ENCODE measurements at regions not wholly inside any gene's neighbourhood (a gene's known extent, or its start where the extent isn't known, plus 50 kb on each side); places are given as distances from the start of the nearest gene placed in this dataset.

GRCh38 chr16:9170470-9170869 lies 79.0 kb downstream of the HAPSTR1 start:
- no peak overlapping the region for H3K4me3 Mint-ChIP-seq
- no peak for ATAC-seq
- no peak for DNase-seq
- H3K27ac Mint-ChIP-seq = no peak overlapping the region
- no peaks in the 10 kb centered on the region for H3K27me3 Mint-ChIP-seq
- H3K4me1 Mint-ChIP-seq = no peaks in the 10 kb centered on the region
- no peaks in the 10 kb centered on the region for H3K9me3 Mint-ChIP-seq
- H3K36me3 Mint-ChIP-seq (ENCODE audit: low read depth) = no peaks in the 10 kb centered on the region

- Mint-ChIP-seq H3K9me3 (peaks cover 4% of the 10 kb centered on the region), H3K4me1 (no peaks in the 10 kb centered on the region), H3K27me3 (peaks cover 9% of the 10 kb centered on the region), H3K27ac (no peak overlapping the region), H3K4me3 (no peak overlapping the region), H3K36me3 (ENCODE audit: low read depth) (no peaks in the 10 kb centered on the region)
- no peak for DNase-seq
- no peak for ATAC-seq
These were observed 85.3 kb downstream of the HAPSTR1 start for GRCh38 chr16:9176547-9177418.

- ATAC-seq (no peak), DNase-seq (no peak)
- Mint-ChIP-seq H3K9me3 (peaks cover 4% of the 10 kb centered on the region), H3K27me3 (peaks cover 9% of the 10 kb centered on the region), H3K27ac (no peak overlapping the region), H3K4me1 (no peaks in the 10 kb centered on the region), H3K4me3 (no peak overlapping the region), H3K36me3 (ENCODE audit: low read depth) (no peaks in the 10 kb centered on the region)
These were observed 86.4 kb downstream of the HAPSTR1 start for GRCh38 chr16:9177861-9178260.

- Mint-ChIP-seq H3K4me1 (no peaks in the 10 kb centered on the region), H3K36me3 (ENCODE audit: low read depth) (no peaks in the 10 kb centered on the region), H3K4me3 (no peak overlapping the region), H3K27me3 (peaks cover 8% of the 10 kb centered on the region), H3K9me3 (no peaks in the 10 kb centered on the region), H3K27ac (no peak overlapping the region)
- no peak for ATAC-seq
- no peak for DNase-seq
These were observed 92.4 kb downstream of the HAPSTR1 start for GRCh38 chr16:9183682-9184353.

GRCh38 chr16:9184354-9184690 lies 92.9 kb downstream of the HAPSTR1 start:
- no peak overlapping the region for H3K27ac Mint-ChIP-seq
- DNase-seq (no peak), ATAC-seq (no peak)
- no peaks in the 10 kb centered on the region for H3K9me3 Mint-ChIP-seq
- H3K27me3 Mint-ChIP-seq = peaks cover 8% of the 10 kb centered on the region
- H3K4me3 Mint-ChIP-seq = no peak overlapping the region
- no peaks in the 10 kb centered on the region for H3K36me3 Mint-ChIP-seq (ENCODE audit: low read depth)
- no peaks in the 10 kb centered on the region for H3K4me1 Mint-ChIP-seq

- Mint-ChIP-seq H3K27ac (no peak overlapping the region), H3K4me1 (no peaks in the 10 kb centered on the region), H3K4me3 (no peak overlapping the region), H3K27me3 (peaks cover 8% of the 10 kb centered on the region), H3K36me3 (ENCODE audit: low read depth) (no peaks in the 10 kb centered on the region), H3K9me3 (no peaks in the 10 kb centered on the region)
- DNase-seq (no peak), ATAC-seq (no peak)
These were observed 93.9 kb downstream of the HAPSTR1 start for GRCh38 chr16:9185381-9185780.

GRCh38 chr16:9186061-9186460 lies 94.6 kb downstream of the HAPSTR1 start:
- no peak for DNase-seq
- ATAC-seq = no peak
- H3K4me3 Mint-ChIP-seq = no peak overlapping the region
- H3K27ac Mint-ChIP-seq = no peak overlapping the region
- peaks cover 4% of the 10 kb centered on the region for H3K27me3 Mint-ChIP-seq
- H3K36me3 Mint-ChIP-seq (ENCODE audit: low read depth) = no peaks in the 10 kb centered on the region
- no peaks in the 10 kb centered on the region for H3K4me1 Mint-ChIP-seq
- H3K9me3 Mint-ChIP-seq = no peaks in the 10 kb centered on the region

- H3K36me3 Mint-ChIP-seq (ENCODE audit: low read depth) = no peaks in the 10 kb centered on the region
- no peaks in the 10 kb centered on the region for H3K4me1 Mint-ChIP-seq
- H3K4me3 Mint-ChIP-seq = no peak overlapping the region
- DNase-seq (no peak), ATAC-seq (no peak)
- no peaks in the 10 kb centered on the region for H3K9me3 Mint-ChIP-seq
- peaks cover 4% of the 10 kb centered on the region for H3K27me3 Mint-ChIP-seq
- no peak overlapping the region for H3K27ac Mint-ChIP-seq
These were observed 97.3 kb downstream of the HAPSTR1 start for GRCh38 chr16:9188721-9189120.

- no peaks in the 10 kb centered on the region for H3K36me3 Mint-ChIP-seq (ENCODE audit: low read depth)
- no peaks in the 10 kb centered on the region for H3K4me1 Mint-ChIP-seq
- no peak overlapping the region for H3K4me3 Mint-ChIP-seq
- ATAC-seq (no peak), DNase-seq (no peak)
- H3K27me3 Mint-ChIP-seq = no peaks in the 10 kb centered on the region
- no peaks in the 10 kb centered on the region for H3K9me3 Mint-ChIP-seq
- no peak overlapping the region for H3K27ac Mint-ChIP-seq
These were observed 99.9 kb downstream of the HAPSTR1 start for GRCh38 chr16:9191274-9191850.

- Mint-ChIP-seq H3K4me1 (no peaks in the 10 kb centered on the region), H3K27ac (no peak overlapping the region), H3K9me3 (no peaks in the 10 kb centered on the region), H3K4me3 (no peak overlapping the region), H3K27me3 (no peaks in the 10 kb centered on the region), H3K36me3 (ENCODE audit: low read depth) (no peaks in the 10 kb centered on the region)
- no peak for ATAC-seq
- no peak for DNase-seq
These were observed 101.3 kb downstream of the HAPSTR1 start for GRCh38 chr16:9192746-9193145.

GRCh38 chr16:9195287-9195686 lies 103.8 kb downstream of the HAPSTR1 start:
- DNase-seq = no peak
- no peaks in the 10 kb centered on the region for H3K4me1 Mint-ChIP-seq
- H3K4me3 Mint-ChIP-seq = no peak overlapping the region
- no peak overlapping the region for H3K27ac Mint-ChIP-seq
- no peak for ATAC-seq
- H3K27me3 Mint-ChIP-seq = peaks cover 3% of the 10 kb centered on the region
- H3K36me3 Mint-ChIP-seq (ENCODE audit: low read depth) = no peaks in the 10 kb centered on the region
- H3K9me3 Mint-ChIP-seq = no peaks in the 10 kb centered on the region

- H3K9me3 Mint-ChIP-seq = no peaks in the 10 kb centered on the region
- ATAC-seq (no peak), DNase-seq (no peak)
- H3K27me3 Mint-ChIP-seq = peaks cover 9% of the 10 kb centered on the region
- H3K4me1 Mint-ChIP-seq = no peaks in the 10 kb centered on the region
- no peak overlapping the region for H3K27ac Mint-ChIP-seq
- no peaks in the 10 kb centered on the region for H3K36me3 Mint-ChIP-seq (ENCODE audit: low read depth)
- H3K4me3 Mint-ChIP-seq = no peak overlapping the region
These were observed 106.7 kb downstream of the HAPSTR1 start for GRCh38 chr16:9197957-9198661.

GRCh38 chr16:9199311-9199710 lies 107.9 kb downstream of the HAPSTR1 start:
- ATAC-seq (no peak), DNase-seq (no peak)
- H3K4me1 Mint-ChIP-seq = no peaks in the 10 kb centered on the region
- no peak overlapping the region for H3K4me3 Mint-ChIP-seq
- H3K9me3 Mint-ChIP-seq = no peaks in the 10 kb centered on the region
- H3K36me3 Mint-ChIP-seq (ENCODE audit: low read depth) = no peaks in the 10 kb centered on the region
- peaks cover 13% of the 10 kb centered on the region for H3K27me3 Mint-ChIP-seq
- no peak overlapping the region for H3K27ac Mint-ChIP-seq

- ATAC-seq (no peak), DNase-seq (no peak)
- no peak overlapping the region for H3K4me3 Mint-ChIP-seq
- H3K27ac Mint-ChIP-seq = no peak overlapping the region
- no peaks in the 10 kb centered on the region for H3K4me1 Mint-ChIP-seq
- no peaks in the 10 kb centered on the region for H3K9me3 Mint-ChIP-seq
- no peaks in the 10 kb centered on the region for H3K36me3 Mint-ChIP-seq (ENCODE audit: low read depth)
- peaks cover 13% of the 10 kb centered on the region for H3K27me3 Mint-ChIP-seq
These were observed 108.3 kb downstream of the HAPSTR1 start for GRCh38 chr16:9199751-9200150.

- ATAC-seq (no peak), DNase-seq (no peak)
- Mint-ChIP-seq H3K27ac (no peak overlapping the region), H3K4me3 (no peak overlapping the region), H3K9me3 (no peaks in the 10 kb centered on the region), H3K4me1 (no peaks in the 10 kb centered on the region), H3K27me3 (peaks cover 16% of the 10 kb centered on the region), H3K36me3 (ENCODE audit: low read depth) (no peaks in the 10 kb centered on the region)
These were observed 112.5 kb downstream of the HAPSTR1 start for GRCh38 chr16:9203956-9204355.
